Nephron progenitor cell (in vitro differentiated cells): ENCODE measurements at regions not wholly inside any gene's neighbourhood (a gene's known extent, or its start where the extent isn't known, plus 50 kb on each side); places are given as distances from the start of the nearest gene placed in this dataset.
A peak's percentile ranks its signal among the peaks of the same experiment; 100 is the strongest.

Source experiments
- DNase-seq: peaks from one replicate; pipeline ENCODE4 v3.0.0; 2021
- H3K27ac Mint-ChIP-seq: 2 replicates; pipeline ENCODE4 v1.8.0; 2021; ENCODE audit warnings: mild to moderate bottlenecking, moderate library complexity, mixed read lengths
- H3K27me3 Mint-ChIP-seq: 2 replicates; pipeline ENCODE4 v1.8.0; 2021; ENCODE audit warnings: mild to moderate bottlenecking, low read depth, mixed read lengths; ENCODE audit not compliant: poor library complexity
- H3K36me3 Mint-ChIP-seq: 2 replicates; pipeline ENCODE4 v1.8.0; 2021; ENCODE audit warnings: low read depth, mixed read lengths
- H3K4me1 Mint-ChIP-seq: 2 replicates; pipeline ENCODE4 v1.8.0; 2021; ENCODE audit warnings: mixed read lengths
- H3K4me3 Mint-ChIP-seq: 2 replicates; pipeline ENCODE4 v1.8.0; 2021; ENCODE audit warnings: mild to moderate bottlenecking, moderate library complexity, mixed read lengths
- H3K9me3 Mint-ChIP-seq: 2 replicates; pipeline ENCODE4 v1.8.0; 2021; ENCODE audit warnings: mild to moderate bottlenecking, moderate library complexity, mixed read lengths
- TF ChIP-seq, protein P1 (sequence below): fragments of 200-600 bp; sonication (generic); IDR thresholded peaks from 2 replicates; pipeline ENCODE4 v1.5.0; 2021; ENCODE audit warnings: antibody characterized with exemption

DNA sequence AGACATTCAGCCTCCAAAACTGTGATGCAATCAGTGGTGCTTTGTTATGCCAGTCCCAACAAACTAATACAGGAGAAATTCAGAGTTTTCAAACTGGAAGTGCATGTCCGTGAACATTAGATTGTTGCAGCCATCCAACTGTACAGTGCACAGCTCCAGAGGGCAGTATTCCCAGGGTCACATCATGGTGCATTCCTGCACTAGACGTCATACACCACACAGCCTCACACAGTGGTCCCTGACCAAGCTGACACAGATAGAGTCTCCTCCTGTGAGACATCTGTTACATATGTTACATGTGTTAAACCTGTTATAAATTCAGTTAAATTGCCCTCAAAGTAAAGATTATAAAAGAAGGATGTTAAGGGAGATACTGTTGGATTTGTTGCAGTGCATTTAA, 209.0 kb downstream of the LRRN1 start:
- H3K27ac Mint-ChIP-seq: no peak overlapping the region
- no peak overlapping the region for H3K4me3 Mint-ChIP-seq
- TF ChIP-seq, protein P1, sequence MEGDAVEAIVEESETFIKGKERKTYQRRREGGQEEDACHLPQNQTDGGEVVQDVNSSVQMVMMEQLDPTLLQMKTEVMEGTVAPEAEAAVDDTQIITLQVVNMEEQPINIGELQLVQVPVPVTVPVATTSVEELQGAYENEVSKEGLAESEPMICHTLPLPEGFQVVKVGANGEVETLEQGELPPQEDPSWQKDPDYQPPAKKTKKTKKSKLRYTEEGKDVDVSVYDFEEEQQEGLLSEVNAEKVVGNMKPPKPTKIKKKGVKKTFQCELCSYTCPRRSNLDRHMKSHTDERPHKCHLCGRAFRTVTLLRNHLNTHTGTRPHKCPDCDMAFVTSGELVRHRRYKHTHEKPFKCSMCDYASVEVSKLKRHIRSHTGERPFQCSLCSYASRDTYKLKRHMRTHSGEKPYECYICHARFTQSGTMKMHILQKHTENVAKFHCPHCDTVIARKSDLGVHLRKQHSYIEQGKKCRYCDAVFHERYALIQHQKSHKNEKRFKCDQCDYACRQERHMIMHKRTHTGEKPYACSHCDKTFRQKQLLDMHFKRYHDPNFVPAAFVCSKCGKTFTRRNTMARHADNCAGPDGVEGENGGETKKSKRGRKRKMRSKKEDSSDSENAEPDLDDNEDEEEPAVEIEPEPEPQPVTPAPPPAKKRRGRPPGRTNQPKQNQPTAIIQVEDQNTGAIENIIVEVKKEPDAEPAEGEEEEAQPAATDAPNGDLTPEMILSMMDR: no peak
- no peaks in the 10 kb centered on the region for H3K36me3 Mint-ChIP-seq
- DNase-seq: no peak
- no peaks in the 10 kb centered on the region for H3K27me3 Mint-ChIP-seq
- peaks cover 8% of the 10 kb centered on the region for H3K9me3 Mint-ChIP-seq
- H3K4me1 Mint-ChIP-seq: no peaks in the 10 kb centered on the region

DNA sequence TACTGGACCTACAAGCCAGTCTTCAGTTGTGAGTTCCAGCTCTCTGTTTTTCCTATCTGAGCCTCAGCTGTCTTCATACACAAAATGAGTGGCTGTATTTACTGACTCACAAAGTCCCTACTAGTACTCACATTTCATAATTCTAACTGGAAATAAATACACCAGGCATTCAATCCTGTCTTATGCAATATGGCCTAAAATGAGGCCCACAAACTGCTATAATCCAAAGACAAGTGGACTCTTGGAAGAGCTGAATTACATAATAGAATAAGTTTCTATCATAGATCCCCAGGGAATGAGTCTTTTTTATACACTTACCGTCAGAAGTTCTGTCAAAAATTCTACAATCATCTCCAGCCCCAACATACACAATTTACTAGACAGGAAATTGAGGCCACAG, 211.9 kb downstream of the LRRN1 start:
- Mint-ChIP-seq H3K4me3 (no peak overlapping the region), H3K27me3 (no peaks in the 10 kb centered on the region), H3K4me1 (no peaks in the 10 kb centered on the region), H3K36me3 (no peaks in the 10 kb centered on the region), H3K27ac (no peak overlapping the region), H3K9me3 (peaks cover 10% of the 10 kb centered on the region)
- TF ChIP-seq, protein P1: no peak
- DNase-seq: no peak

DNA sequence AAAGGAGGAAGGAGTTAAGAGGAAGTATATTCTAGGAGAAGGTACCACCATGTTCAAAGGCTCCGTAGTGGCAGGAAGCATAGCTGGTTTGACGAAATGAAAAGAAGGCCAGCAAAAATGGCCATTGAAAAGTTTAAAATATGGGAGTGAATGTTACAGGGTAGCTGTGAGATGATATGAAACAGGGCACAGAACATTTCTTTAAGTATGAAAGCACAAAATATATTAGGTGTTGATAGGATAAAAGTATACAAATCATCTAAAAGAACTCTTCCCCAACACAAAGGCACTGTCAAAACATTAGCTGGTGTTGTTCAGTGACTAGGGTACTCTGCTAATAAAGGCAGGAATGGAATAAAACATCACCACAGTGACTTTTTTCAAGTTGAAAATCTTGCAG, 216.2 kb downstream of the LRRN1 start:
- TF ChIP-seq, protein P1: no peak
- peaks cover 10% of the 10 kb centered on the region for H3K9me3 Mint-ChIP-seq
- no peak for DNase-seq
- no peaks in the 10 kb centered on the region for H3K4me1 Mint-ChIP-seq
- no peak overlapping the region for H3K4me3 Mint-ChIP-seq
- H3K27ac Mint-ChIP-seq: no peak overlapping the region
- H3K27me3 Mint-ChIP-seq: no peaks in the 10 kb centered on the region
- H3K36me3 Mint-ChIP-seq: no peaks in the 10 kb centered on the region

DNA sequence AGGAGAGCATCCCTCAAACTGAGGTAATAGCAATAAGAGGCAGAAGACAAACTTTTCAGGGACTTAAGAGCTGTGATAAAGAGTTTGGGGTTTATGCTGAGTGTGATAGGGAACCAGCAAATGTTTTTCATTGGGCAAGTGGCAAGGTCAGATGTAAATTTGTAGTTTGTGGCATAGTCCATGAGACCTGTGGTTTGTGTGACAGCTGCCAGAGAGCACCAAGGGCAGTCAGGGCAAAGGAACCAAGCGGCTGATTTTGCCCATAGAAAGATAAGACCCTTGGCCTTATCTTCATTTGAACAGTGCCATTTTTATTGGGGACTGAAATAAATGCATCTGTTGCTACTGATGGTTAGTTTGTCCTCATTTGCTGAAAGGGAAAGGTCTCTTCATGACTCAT, 220.3 kb downstream of the LRRN1 start:
- peaks cover 5% of the 10 kb centered on the region for H3K27me3 Mint-ChIP-seq
- H3K9me3 Mint-ChIP-seq: no peaks in the 10 kb centered on the region
- no peaks in the 10 kb centered on the region for H3K36me3 Mint-ChIP-seq
- H3K27ac Mint-ChIP-seq: no peak overlapping the region
- H3K4me3 Mint-ChIP-seq: no peak overlapping the region
- no peak for DNase-seq
- TF ChIP-seq, protein P1: no peak
- H3K4me1 Mint-ChIP-seq: no peaks in the 10 kb centered on the region

- H3K4me1 Mint-ChIP-seq: no peaks in the 10 kb centered on the region
- H3K36me3 Mint-ChIP-seq: no peaks in the 10 kb centered on the region
- H3K27me3 Mint-ChIP-seq: peaks cover 5% of the 10 kb centered on the region
- H3K4me3 Mint-ChIP-seq: no peak overlapping the region
- H3K9me3 Mint-ChIP-seq: no peaks in the 10 kb centered on the region
- H3K27ac Mint-ChIP-seq: no peak overlapping the region
- TF ChIP-seq, protein P1: no peak
- peak; percentile 14 for DNase-seq
Observed at GRCh38 chr3:4021162-4021561, 221.9 kb downstream of the LRRN1 start.

- H3K27ac Mint-ChIP-seq: no peak overlapping the region
- no peak for DNase-seq
- no peaks in the 10 kb centered on the region for H3K9me3 Mint-ChIP-seq
- no peaks in the 10 kb centered on the region for H3K36me3 Mint-ChIP-seq
- TF ChIP-seq, protein P1: no peak
- H3K4me3 Mint-ChIP-seq: no peak overlapping the region
- no peaks in the 10 kb centered on the region for H3K4me1 Mint-ChIP-seq
- no peaks in the 10 kb centered on the region for H3K27me3 Mint-ChIP-seq
Observed at GRCh38 chr3:4029135-4029534, 229.9 kb downstream of the LRRN1 start.
